ENCODE measurements at regions not wholly inside any gene's neighbourhood (a gene's known extent, or its start where the extent isn't known, plus 50 kb on each side); places are given as distances from the start of the nearest gene placed in this dataset.

GRCh38 chr2:898319-898718 is 52.3 kb upstream of the SNTG2 start:
- DNase-seq = no peak

GRCh38 chr2:897091-897490 is 53.6 kb upstream of the SNTG2 start:
- no peak for DNase-seq

DNA sequence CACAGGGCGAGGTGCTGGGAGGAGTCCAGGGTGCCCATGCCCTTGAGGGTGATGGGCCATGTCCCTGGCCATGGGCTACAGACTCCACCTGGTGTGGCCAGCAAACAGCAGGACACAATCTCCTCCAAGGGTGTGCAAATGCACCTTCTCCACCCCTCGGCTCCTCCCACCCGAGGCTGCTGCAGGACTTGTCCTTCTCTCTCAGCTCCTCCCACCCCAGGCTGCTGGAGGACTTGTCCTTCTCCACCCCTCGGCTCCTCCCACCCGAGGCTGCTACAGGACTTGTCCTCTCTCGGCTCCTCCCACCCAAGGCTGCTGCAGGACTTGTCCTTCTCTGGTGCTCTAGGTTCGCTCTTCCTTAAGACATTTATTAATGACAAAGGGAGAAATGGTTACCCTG is 57.3 kb upstream of the SNTG2 start:
- no peak for DNase-seq

DNA sequence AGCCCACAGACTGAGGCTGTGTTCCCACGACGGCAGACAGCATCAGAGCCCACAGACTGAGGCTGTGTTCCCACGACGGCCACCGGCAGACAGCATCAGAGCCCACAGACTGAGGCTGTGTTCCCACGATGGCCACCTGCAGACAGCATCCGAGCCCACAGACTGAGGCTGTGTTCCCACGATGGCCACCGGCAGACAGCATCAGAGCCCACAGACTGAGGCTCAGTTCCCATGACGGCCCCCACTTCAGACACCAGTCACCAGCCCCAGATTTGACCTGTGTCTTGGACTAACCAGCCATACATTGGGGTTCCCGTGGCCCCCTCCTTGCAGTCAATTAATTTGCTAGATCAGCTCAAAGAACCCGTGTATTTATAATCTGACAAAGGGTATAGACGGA is 57.8 kb upstream of the SNTG2 start:
- DNase-seq = no peak

DNA sequence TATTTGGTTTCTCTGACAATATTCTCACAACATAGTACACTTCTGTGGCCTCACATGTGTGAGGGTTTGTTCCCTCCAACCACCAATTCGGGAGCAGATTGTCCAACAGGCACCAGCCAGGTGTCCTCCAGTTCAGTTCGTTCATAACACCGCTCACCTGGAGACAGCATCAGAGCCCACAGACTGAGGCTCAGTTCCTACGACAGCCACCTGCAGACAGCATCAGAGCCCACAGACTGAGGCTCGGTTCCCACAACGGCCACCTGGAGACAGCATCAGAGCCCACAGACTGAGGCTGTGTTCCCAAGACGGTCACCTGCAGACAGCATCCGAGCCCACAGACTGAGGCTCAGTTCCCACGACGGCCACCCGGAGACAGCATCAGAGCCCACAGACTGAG is 58.2 kb upstream of the SNTG2 start:
- no peak for DNase-seq

GRCh38 chr2:891734-892133 is 58.9 kb upstream of the SNTG2 start:
- no peak for DNase-seq

DNA sequence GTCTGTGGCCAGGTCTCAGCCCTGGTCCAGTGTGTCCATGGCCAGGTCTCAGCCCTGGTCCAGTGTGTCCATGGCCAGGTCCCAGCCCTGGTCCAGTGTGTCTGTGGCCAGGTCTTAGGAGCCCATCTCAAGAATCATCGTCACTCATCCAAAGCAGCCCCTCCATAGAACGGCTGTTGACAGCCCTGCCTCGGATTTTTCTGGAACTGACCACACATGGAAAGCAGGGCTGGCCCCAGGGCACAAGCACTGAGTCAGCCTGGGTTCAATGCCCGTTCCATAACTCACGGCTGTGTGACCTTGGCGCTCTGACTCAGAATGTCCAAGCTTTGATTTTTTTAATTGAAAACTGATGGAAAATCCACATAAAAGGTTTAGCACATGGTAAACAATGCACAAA is 59.9 kb upstream of the SNTG2 start:
- DNase-seq = no peak

DNA sequence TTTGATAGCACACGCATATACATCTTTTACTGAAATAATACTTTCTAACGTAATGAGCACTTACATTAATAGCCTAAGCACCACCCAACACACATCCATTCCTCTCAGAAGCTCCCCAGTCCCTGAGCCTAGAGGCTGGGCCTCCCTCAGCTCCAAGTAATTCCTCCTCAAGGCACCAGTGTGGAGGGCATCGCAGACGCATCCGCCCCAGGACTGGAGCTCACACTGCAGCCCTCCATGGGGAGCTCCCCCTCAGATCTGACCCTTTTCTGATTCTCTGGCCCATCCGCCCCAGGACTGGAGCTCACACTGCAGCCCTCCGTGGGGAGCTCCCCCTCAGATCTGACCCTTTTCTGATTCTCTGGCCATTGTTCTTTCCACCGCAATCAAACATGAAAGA is 60.4 kb upstream of the SNTG2 start:
- DNase-seq = no peak

DNA sequence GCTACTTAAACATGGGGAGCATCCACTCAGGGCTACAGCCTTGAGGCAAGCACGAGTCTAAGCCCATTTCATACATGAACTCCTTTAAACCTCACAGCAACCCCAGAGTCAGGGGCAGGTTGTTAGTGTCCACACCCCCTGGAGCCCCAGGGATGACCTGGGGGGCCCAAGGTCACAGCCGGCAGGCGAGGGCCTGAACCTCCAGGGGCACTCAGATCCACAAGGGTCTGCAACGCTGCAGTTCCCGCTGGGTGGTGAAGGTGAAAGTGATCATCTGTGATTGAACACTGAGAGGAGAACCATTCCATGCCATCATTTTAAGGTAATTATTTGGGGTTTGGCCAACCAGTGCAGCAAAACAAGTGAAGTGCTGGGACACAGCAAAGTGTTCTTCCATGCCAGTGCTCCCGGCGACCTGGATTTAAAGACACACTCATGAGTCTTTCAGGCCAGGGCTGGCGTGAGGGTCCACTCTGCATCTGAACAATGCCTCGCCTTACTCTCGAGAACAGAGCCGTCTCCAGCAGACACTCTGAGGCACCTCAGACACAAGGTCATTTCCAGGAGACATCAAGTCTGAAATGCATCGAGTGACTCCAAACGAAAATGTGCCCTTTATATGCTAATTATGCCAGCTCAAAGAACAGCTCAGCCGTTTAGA is 61.6 kb upstream of the SNTG2 start:
- DNase-seq = no peak

DNA sequence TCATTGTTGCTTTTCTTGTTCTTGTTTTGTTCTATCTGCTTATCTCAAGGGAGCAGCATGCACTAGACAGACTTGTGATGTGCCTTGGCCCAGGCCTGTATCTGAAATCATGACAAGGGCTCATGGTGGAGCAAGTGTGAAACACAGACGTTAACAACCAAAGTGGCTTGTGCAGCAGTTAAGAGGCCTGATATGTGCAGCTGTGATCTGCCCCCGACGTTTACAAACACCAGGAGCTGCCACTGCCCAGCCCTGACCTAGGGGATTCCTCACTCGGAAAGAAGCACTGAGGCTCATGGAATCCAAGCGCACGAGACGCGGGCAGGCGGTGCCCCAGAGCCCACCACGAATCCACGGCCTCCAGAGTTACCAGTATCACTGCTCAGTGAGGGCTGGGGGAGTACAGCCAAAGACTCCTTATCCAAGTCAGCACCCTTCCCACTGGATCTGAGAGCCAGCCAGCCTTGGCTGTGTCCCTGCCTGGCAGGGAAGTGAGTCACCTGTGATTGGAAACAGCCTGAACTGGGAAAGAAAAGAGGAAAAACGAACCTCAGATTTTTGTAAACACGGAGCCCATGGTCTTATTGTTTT is 62.3 kb upstream of the SNTG2 start:
- no peak for DNase-seq

GRCh38 chr2:887639-888038 is 63.0 kb upstream of the SNTG2 start:
- no peak for DNase-seq

DNA sequence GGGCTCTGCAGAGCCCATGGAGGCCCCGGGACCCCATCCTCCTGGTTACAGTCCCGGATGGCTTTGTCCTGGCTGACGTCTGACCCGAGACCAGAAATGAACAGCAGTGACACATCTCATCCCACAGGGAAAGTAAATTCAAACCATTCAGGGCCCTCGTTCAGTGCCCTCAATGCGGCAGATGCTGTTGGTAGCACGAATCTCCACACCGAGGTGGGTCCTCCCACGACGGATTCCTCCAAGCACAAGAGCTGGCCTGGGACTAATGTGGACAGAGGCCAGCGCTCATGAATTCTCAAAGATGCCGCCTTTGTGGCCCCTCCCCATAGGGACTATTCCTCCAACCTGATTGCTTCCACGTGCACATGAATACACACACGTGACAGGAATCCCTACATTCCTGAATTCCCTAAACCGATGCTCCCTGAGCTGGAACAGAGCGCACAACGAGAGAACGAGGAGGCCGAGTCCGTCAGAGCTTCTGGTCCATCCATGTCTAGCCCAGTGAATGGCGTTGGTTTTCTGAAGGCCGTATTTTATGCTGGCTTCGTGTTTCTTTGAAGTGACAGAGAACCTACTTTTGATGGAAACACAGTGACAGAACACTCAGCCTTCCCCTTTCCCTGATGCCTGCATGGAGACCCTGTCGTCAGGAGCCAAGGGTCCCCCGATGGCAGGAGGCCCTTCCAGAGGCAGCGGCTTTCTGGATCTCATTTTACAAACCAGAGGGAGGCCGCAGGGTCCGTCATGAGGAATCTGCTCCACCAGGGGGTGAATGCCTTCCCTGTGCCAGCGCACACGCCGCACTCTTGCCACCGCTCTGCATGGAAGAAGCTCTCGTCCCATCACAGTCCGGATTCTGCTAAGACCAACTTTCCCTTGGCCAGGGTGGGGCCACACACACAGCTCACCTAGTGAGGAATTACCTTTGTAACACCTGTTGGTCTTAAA is 64.3 kb upstream of the SNTG2 start:
- DNase-seq = no peak

DNA sequence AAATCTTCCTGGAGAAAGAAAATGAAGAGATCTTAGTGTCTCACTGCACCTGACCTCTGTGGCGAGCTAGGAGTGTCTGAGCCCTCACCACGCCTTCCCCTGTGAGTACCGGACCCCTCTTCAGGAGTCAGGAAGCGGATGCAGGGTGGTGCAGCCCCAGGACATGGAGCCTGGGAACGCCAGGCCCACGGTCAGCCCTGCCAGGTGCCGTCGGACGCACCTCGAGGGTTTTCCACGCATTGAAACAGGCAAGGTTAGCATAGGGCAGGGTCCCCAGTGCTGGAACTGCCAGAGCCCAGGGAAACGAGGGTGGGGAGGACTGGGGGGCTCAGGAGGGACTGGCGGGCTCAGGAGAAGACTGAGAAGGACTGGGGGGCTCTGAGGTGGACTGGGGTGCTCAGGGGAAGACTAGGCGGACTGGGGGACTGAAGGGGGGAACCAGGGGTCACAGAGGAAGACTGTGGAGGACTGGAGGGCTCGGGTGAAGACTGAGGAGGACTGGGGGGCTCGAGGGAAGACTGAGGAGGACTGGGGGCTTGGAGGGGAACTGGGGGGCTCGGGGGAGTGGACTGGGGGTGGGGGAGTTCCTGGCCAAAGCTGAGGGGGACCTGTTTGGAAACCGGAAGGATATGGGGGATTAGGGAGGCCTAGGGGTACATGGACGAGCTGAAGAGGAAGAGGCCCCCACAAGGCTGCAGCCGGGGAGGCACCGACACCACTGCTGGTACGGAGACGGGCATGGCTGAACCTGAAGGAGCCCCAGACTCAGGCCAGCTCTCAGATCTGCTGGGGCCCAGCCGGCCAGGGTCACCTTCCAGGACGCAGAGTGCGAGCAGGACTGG is 65.2 kb upstream of the SNTG2 start:
- no peak for DNase-seq

- no peak for DNase-seq
Observed at GRCh38 chr2:883803-884748, 66.6 kb upstream of the SNTG2 start.

- no peak for DNase-seq
Observed at GRCh38 chr2:883260-883802, 67.3 kb upstream of the SNTG2 start.

GRCh38 chr2:881204-881918 is 69.3 kb upstream of the SNTG2 start:
- DNase-seq = no peak

- no peak for DNase-seq
Observed at GRCh38 chr2:880201-880970, 70.3 kb upstream of the SNTG2 start.

GRCh38 chr2:879540-879939 is 71.1 kb upstream of the SNTG2 start:
- no peak for DNase-seq

- no peak for DNase-seq
Observed at GRCh38 chr2:878245-878930, 72.3 kb upstream of the SNTG2 start.

GRCh38 chr2:877747-878146 is 72.9 kb upstream of the SNTG2 start:
- DNase-seq = no peak
